ENCODE measurements at regions not wholly inside any gene's neighbourhood (a gene's known extent, or its start where the extent isn't known, plus 50 kb on each side); places are given as distances from the start of the nearest gene placed in this dataset.

DNA sequence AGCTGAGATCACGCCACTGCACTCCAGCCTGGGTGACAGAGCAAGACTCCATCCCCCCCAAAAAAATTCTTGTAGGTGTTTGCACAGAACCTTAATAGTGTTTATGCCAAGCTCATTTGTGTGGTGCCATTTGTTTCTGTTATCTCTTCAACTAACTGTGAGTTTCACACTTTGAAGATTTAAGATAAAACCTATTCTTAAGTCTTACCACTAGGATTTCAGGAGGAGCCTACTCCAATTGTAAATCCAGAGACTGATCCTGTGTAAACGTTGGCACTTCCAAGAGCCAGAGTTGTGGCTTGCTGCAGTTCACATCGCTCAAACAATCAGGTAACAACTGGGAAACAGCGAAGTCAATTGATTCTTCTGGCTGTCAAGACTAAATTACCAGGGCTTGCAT is 242.4 kb upstream of the SATB1 start:
- TF ChIP-seq POLR2A (IDR thresholded peaks at IDR 0.05): no peak
- TF ChIP-seq, protein P1, sequence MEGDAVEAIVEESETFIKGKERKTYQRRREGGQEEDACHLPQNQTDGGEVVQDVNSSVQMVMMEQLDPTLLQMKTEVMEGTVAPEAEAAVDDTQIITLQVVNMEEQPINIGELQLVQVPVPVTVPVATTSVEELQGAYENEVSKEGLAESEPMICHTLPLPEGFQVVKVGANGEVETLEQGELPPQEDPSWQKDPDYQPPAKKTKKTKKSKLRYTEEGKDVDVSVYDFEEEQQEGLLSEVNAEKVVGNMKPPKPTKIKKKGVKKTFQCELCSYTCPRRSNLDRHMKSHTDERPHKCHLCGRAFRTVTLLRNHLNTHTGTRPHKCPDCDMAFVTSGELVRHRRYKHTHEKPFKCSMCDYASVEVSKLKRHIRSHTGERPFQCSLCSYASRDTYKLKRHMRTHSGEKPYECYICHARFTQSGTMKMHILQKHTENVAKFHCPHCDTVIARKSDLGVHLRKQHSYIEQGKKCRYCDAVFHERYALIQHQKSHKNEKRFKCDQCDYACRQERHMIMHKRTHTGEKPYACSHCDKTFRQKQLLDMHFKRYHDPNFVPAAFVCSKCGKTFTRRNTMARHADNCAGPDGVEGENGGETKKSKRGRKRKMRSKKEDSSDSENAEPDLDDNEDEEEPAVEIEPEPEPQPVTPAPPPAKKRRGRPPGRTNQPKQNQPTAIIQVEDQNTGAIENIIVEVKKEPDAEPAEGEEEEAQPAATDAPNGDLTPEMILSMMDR (IDR thresholded peaks at IDR 0.05): no peak

Data from Peyer's patch (tissue), 4 donors.